ENCODE measurements at regions not wholly inside any gene's neighbourhood (a gene's known extent, or its start where the extent isn't known, plus 50 kb on each side); places are given as distances from the start of the nearest gene placed in this dataset.
A peak's percentile ranks its signal among the peaks of the same experiment; 100 is the strongest.

DNA sequence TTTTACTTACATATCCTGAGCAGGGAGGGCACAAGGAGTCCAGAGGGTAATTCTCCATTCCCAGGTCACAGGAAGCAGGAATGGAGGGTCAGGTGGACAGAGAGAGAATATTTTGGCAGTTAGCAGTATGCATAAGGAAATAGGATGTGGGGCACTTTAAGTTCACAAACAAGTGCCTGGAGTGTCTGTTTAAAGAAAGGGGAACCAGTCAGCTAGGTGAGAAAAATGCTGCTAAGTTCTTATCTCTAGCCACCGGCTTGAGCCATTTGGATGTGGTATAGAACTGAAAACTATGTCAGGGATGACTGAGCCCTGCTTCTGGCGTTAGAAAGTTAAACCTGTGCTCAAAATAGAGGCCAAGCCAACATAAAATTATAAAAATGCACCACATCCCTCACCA, 739.7 kb upstream of the NCAM2 start (continued):
- no peak for TF ChIP-seq TEAD2 (tag; IDR thresholded peaks at IDR 0.05)
- no peak for TF ChIP-seq TCF7 (IDR thresholded peaks at IDR 0.05; ENCODE audit: borderline replicate concordance)
- TF ChIP-seq RREB1 (CRISPR knock-in tag; IDR thresholded peaks at IDR 0.05), result no peak
- no peak for TF ChIP-seq SETDB1 (IDR thresholded peaks at IDR 0.05; ENCODE audit: low read length)
- no peak for TF ChIP-seq GATAD2B (IDR thresholded peaks at IDR 0.05; ENCODE audit: borderline replicate concordance)
- peak; percentile 20; the same call in 1 of the 2 replicates for TF ChIP-seq PHF21A (IDR thresholded peaks at IDR 0.05; ENCODE audit: borderline replicate concordance, low read depth)
- TF ChIP-seq, protein P1, sequence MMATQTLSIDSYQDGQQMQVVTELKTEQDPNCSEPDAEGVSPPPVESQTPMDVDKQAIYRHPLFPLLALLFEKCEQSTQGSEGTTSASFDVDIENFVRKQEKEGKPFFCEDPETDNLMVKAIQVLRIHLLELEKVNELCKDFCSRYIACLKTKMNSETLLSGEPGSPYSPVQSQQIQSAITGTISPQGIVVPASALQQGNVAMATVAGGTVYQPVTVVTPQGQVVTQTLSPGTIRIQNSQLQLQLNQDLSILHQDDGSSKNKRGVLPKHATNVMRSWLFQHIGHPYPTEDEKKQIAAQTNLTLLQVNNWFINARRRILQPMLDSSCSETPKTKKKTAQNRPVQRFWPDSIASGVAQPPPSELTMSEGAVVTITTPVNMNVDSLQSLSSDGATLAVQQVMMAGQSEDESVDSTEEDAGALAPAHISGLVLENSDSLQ (IDR thresholded peaks at IDR 0.05), result peak; percentile 30; the same call in 1 of the 2 replicates
- TF ChIP-seq TAF15 (IDR thresholded peaks at IDR 0.05; ENCODE audit: low read depth, low read length), result no peak
- TF ChIP-seq SOX6 (IDR thresholded peaks at IDR 0.05), result peak; percentile 79
- no peak for TF ChIP-seq MCM2 (IDR thresholded peaks at IDR 0.05; ENCODE audit: low read depth)
- TF ChIP-seq RFX5 (IDR thresholded peaks at IDR 0.05; ENCODE audit: low read depth, low read length), result no peak
- 0 out of 2 replicates have a peak, but pooled peaks have one; percentile 13 for TF ChIP-seq EHMT2 (IDR thresholded peaks at IDR 0.05)
- TF ChIP-seq ZNF444 (CRISPR knock-in tag; IDR thresholded peaks at IDR 0.05), result no peak
- peak; percentile 82 for TF ChIP-seq PML (IDR thresholded peaks at IDR 0.05; ENCODE audit: low read length)
- TF ChIP-seq ZSCAN32 (CRISPR knock-in tag; IDR thresholded peaks at IDR 0.05), result no peak
- no peak for TF ChIP-seq ATF6 (CRISPR knock-in tag; IDR thresholded peaks at IDR 0.05)
- TF ChIP-seq PTBP1 (IDR thresholded peaks at IDR 0.05; ENCODE audit: low read depth, low read length), result no peak
- TF ChIP-seq ERF (CRISPR knock-in tag; IDR thresholded peaks at IDR 0.05), result no peak
- peak; percentile 90 for TF ChIP-seq SMARCE1 (IDR thresholded peaks at IDR 0.05)
- TF ChIP-seq OTX1 (CRISPR knock-in tag; IDR thresholded peaks at IDR 0.05), result no peak
- TF ChIP-seq GTF2E2 (tag; IDR thresholded peaks at IDR 0.05), result no peak
- TF ChIP-seq ZBTB17 (CRISPR knock-in tag; IDR thresholded peaks at IDR 0.05), result no peak
- no peak for TF ChIP-seq ZC3H11A (IDR thresholded peaks at IDR 0.05; ENCODE audit: low read depth, low read length)
- TF ChIP-seq CCNT2 (IDR thresholded peaks at IDR 0.05; ENCODE audit: borderline replicate concordance, extremely low read depth, insufficient read length, low read depth, low read length), result peak; percentile 46
- no peak for TF ChIP-seq SNIP1 (IDR thresholded peaks at IDR 0.05; ENCODE audit: low read depth)

All from K562 (cell line).